Activated B cell treated with CpG ODN at 0.5 μM for 24 hours (primary cell): ENCODE measurements at regions not wholly inside any gene's neighbourhood (a gene's known extent, or its start where the extent isn't known, plus 50 kb on each side); places are given as distances from the start of the nearest gene placed in this dataset.

Experiments
- ATAC-seq: fragments of 200-7000 bp; cut with Tn5 transposase; one replicate; pipeline ENCODE4 v1.10.0; 2021; ENCODE audit warnings: low read depth, mild to moderate bottlenecking, moderate library complexity
- CTCF ChIA-PET: fragments of 350-600 bp; sonication (Branson Sonifier 250); formaldehyde crosslinking; loops from one replicate; lab custom pipeline; 2021; ENCODE audit warnings: antibody characterized with exemption; lab: Charles Lee
- POLR2A ChIA-PET: fragments of 350-600 bp; sonication (Branson Sonifier 250); formaldehyde crosslinking; loops from one replicate; lab custom pipeline; 2021; ENCODE audit warnings: antibody characterized with exemption; lab: Charles Lee
- DNase-seq: peaks from one replicate; pipeline ENCODE4 v3.0.0; 2022
- H3K27ac Mint-ChIP-seq: one replicate; pipeline ENCODE4 v1.8.0; 2020; ENCODE audit warnings: mixed read lengths
- H3K27me3 Mint-ChIP-seq: one replicate; pipeline ENCODE4 v1.8.0; 2021; ENCODE audit warnings: mixed read lengths
- H3K36me3 Mint-ChIP-seq: one replicate; pipeline ENCODE4 v1.8.0; 2021; ENCODE audit warnings: low read depth, mixed read lengths
- H3K4me1 Mint-ChIP-seq: one replicate; pipeline ENCODE4 v1.8.0; 2021; ENCODE audit warnings: mixed read lengths
- H3K4me3 Mint-ChIP-seq: one replicate; pipeline ENCODE4 v1.8.0; 2020; ENCODE audit warnings: mild to moderate bottlenecking, mixed read lengths
- H3K9me3 Mint-ChIP-seq: one replicate; pipeline ENCODE4 v1.8.0; 2020; ENCODE audit warnings: mixed read lengths
- intact Hi-C: fragments of 100-400 bp; cut with micrococcal nuclease; formaldehyde crosslinking; loops from one replicate; pipeline ENCODE4 v1.15.1; 2024
- TF ChIP-seq, protein P1 (sequence below): fragments of 200-600 bp; IDR thresholded peaks from one replicate; pipeline ENCODE4 v1.8.0; 2022; ENCODE audit warnings: antibody characterized with exemption, mild to moderate bottlenecking

- intact Hi-C loops = no loop called here
- Mint-ChIP-seq H3K4me1 (no peaks in the 10 kb centered on the region), H3K36me3 (no peaks in the 10 kb centered on the region), H3K4me3 (no peak overlapping the region), H3K27me3 (no peaks in the 10 kb centered on the region), H3K9me3 (peaks cover under 1% of the 10 kb centered on the region), H3K27ac (no peak overlapping the region)
- DNase-seq (no peak), ATAC-seq (no peak)
- TF ChIP-seq, protein P1, sequence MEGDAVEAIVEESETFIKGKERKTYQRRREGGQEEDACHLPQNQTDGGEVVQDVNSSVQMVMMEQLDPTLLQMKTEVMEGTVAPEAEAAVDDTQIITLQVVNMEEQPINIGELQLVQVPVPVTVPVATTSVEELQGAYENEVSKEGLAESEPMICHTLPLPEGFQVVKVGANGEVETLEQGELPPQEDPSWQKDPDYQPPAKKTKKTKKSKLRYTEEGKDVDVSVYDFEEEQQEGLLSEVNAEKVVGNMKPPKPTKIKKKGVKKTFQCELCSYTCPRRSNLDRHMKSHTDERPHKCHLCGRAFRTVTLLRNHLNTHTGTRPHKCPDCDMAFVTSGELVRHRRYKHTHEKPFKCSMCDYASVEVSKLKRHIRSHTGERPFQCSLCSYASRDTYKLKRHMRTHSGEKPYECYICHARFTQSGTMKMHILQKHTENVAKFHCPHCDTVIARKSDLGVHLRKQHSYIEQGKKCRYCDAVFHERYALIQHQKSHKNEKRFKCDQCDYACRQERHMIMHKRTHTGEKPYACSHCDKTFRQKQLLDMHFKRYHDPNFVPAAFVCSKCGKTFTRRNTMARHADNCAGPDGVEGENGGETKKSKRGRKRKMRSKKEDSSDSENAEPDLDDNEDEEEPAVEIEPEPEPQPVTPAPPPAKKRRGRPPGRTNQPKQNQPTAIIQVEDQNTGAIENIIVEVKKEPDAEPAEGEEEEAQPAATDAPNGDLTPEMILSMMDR = no peak
- ChIA-PET POLR2A (no interaction called here), CTCF (no interaction called here)
Observed at GRCh38 chr12:61098031-61098580, 1162.1 kb upstream of the USP15 start.

GRCh38 chr12:61107118-61107517 lies 1153.1 kb upstream of the USP15 start:
- Mint-ChIP-seq H3K4me3 (no peak overlapping the region), H3K27ac (no peak overlapping the region), H3K36me3 (no peaks in the 10 kb centered on the region), H3K4me1 (no peaks in the 10 kb centered on the region), H3K27me3 (no peaks in the 10 kb centered on the region), H3K9me3 (peaks cover 14% of the 10 kb centered on the region)
- ATAC-seq (no peak), DNase-seq (no peak)
- intact Hi-C loops = no loop called here
- TF ChIP-seq, protein P1 = no peak
- ChIA-PET CTCF (no interaction called here), POLR2A (no interaction called here)

DNA sequence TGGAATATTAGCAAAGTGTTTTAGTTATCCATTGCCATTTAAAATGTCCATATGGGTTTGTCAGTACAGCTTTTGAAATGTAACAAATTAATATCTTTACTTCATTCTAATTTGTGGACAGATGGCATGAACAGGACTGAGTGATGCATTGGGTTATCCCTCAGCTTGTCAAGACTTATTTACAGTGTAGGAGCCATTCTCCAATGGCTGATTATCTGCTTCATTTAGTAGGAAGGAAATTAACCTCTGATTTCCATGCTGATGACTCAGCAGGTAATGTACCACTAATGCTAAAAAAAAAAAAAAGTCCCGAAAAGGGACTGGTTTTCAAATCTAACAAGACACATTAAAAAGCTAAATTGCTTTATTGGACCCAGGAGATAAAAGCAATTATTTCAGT lies 1149.0 kb upstream of the USP15 start:
- intact Hi-C loops = no loop called here
- no peak overlapping the region for H3K4me3 Mint-ChIP-seq
- DNase-seq = no peak
- ChIA-PET CTCF (no interaction called here), POLR2A (no interaction called here)
- H3K4me1 Mint-ChIP-seq = no peaks in the 10 kb centered on the region
- no peaks in the 10 kb centered on the region for H3K36me3 Mint-ChIP-seq
- TF ChIP-seq, protein P1 = no peak
- H3K27me3 Mint-ChIP-seq = no peaks in the 10 kb centered on the region
- no peak overlapping the region for H3K27ac Mint-ChIP-seq
- peaks cover 13% of the 10 kb centered on the region for H3K9me3 Mint-ChIP-seq
- ATAC-seq = no peak

GRCh38 chr12:61137677-61138414 lies 1122.4 kb upstream of the USP15 start:
- ChIA-PET POLR2A (no interaction called here), CTCF (no interaction called here)
- Mint-ChIP-seq H3K4me3 (no peak overlapping the region), H3K27ac (no peak overlapping the region), H3K4me1 (no peaks in the 10 kb centered on the region), H3K36me3 (no peaks in the 10 kb centered on the region), H3K27me3 (no peaks in the 10 kb centered on the region), H3K9me3 (peaks cover 5% of the 10 kb centered on the region)
- ATAC-seq = no peak
- no peak for DNase-seq
- TF ChIP-seq, protein P1 = no peak
- intact Hi-C loops = no loop called here

DNA sequence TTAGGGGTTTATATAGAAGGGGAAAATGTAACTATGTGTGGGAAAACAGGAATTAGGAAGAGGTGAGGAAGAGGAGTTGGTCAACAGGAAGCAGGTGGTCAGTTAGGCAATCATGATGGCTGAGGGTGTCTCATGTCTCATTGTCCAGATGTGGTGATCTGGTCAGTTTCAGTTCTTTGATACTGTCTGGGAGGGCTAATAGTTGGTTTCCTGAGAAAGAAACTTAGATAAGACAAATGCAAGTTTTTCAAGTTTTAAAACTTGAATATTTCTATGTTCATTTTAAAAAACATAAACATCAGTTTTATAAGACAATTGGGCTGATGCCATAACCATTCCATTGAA lies 1121.8 kb upstream of the USP15 start:
- no peak for ATAC-seq

More for the DNA sequence above, 1121.8 kb upstream of the USP15 start:
- no peak for DNase-seq
- peaks cover 7% of the 10 kb centered on the region for H3K9me3 Mint-ChIP-seq
- no peaks in the 10 kb centered on the region for H3K4me1 Mint-ChIP-seq
- intact Hi-C loops = no loop called here
- H3K27ac Mint-ChIP-seq = no peak overlapping the region
- no peak overlapping the region for H3K4me3 Mint-ChIP-seq
- TF ChIP-seq, protein P1 = no peak
- no peaks in the 10 kb centered on the region for H3K27me3 Mint-ChIP-seq
- ChIA-PET POLR2A (no interaction called here), CTCF (no interaction called here)
- H3K36me3 Mint-ChIP-seq = no peaks in the 10 kb centered on the region
